Hematopoietic multipotent progenitor cell treated with erythropoietin and hydrocortisone succinate and interleukin-3 and kit ligand, for 4 days (in vitro differentiated cells): ENCODE measurements at regions not wholly inside any gene's neighbourhood (a gene's known extent, or its start where the extent isn't known, plus 50 kb on each side); places are given as distances from the start of the nearest gene placed in this dataset.
"Not testable (repeated sequence)": the region's sequence is repeated elsewhere in the genome, so short reads cannot be mapped to it uniquely, and the experiment has no call there.

Source experiments
- DNase-seq: peaks from one replicate; pipeline ENCODE4 v3.0.0-alpha.2; 2015

DNA sequence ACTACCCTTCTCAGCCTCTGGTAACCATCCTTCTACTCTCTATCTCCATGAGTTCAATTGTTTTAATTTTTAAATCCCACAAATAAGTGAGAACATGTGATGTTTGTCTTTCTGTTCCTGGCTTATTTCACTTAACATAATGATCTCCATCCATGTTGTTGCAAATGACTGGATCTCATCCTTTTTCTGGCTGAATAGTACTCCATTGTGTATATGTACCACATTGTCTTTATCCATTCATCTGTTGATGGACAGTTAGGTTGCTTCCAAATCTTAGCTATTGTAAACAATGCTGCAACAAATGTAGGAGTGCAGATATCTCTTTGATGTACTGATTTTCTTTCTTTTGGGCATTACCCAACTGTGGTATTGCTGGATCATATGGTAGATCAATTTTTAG is 103.0 kb downstream of the CARTPT start:
- not testable (repeated sequence) for DNase-seq

DNA sequence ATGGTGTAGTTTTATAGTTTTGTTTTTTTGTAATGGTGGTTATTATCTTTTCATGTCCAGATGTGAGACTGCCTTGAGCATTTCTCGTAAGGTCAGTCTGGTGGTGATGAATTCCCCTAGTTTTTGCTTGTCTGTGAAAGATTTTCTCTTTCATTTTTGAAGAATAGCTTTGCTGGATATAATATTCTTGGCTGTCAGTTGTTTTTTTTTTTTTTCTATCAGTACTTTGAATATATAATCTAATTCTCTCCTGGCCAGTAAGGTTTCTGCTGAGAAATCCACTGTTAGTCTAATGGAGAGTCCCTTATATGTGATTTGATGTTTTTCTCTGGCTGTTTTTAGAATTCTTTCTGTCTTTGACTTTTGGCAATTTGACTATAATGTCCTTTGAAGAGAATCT is 106.9 kb downstream of the CARTPT start:
- no peak for DNase-seq

DNA sequence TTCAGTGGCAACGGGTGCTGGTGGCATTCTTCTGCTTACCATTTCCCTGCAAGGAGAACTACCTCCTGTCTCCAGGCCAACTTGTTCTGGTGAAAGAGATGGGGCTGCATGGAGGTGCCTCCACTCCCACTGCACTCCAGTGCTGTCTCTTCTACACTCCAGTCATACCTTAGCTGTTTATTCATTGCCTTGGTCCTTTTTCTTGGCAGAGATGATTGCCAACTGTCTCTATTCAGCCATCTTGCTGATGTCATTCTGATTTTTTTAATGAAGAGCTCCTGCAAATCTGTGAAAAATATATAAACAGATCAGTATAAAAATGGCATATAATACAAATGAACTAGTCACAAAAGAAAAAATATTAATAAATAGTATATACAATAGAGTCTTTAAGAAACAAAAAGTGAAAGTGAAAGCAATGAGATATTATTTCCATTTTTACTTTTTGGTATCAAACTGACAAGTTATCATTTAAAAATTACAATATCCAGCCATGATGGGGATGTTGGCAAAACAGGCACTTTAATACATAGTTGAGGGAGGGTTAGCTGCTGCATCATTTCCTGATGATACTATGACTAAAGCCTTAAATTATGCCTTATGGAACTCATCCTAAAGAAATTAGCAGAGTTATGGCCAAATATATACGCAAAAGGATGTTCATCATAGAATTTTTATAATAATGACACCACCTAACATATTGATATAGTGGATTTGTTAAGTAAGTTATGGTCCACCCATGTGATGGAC is 109.4 kb downstream of the CARTPT start:
- DNase-seq: no peak

DNA sequence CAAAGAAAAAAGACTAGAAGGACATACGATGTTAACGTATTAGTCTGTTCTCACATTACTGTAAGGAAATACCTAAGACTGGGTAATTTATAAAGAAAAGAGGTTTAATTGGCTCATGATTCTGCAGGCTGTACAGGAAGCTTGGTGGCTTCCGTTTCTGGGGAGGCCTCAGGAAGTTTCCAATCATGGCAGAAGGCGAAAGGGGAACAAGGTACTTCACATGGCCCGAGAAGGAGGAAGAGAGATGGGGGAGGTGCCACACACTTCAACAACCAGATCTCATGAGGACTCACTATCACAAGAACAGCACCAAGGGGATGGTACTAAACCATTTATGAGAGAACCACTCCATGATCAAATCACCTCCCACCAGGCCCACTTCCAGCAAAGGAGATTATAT is 110.1 kb downstream of the CARTPT start:
- DNase-seq: peak; percentile 39

DNA sequence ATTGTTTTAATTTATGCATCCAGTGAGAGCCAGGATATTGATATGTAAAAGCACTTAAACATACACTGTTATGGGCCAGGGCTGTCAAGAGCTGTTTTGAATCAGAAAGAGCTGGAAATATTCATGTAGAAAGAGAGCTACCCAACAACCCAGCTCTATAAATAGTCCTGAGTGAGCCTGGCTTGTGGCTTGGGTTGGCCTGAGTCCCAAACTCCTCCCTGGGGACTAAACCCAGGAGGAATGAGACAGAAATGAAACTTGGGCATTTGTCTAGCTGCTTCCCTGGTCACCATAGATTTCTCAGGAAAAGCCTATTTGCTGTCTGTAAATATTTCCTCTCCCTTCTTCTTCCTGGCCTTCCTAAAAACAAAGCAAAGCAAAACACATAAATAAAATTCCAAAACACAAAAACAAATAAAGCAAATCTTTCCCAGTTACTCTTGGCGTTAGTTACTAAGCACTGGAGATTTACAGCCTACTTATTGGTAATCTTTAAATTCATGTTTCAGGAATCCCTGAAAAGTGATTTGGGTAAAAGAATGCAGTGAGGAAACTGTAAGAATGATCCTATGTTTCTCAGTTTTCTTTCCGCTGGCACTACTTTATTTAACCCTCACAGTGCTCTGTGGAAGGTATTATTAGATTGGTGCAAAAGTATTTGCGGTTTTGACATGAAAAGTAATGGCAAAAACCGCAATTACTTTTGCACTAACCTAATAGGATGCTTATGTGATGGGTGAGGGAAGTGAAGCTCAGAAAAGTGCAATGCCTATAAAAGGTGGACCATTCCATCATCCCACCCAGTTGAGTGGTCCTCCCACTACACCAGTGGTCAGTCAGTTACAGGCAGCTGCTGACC is 111.8 kb downstream of the CARTPT start:
- DNase-seq: peak; percentile 3

DNA sequence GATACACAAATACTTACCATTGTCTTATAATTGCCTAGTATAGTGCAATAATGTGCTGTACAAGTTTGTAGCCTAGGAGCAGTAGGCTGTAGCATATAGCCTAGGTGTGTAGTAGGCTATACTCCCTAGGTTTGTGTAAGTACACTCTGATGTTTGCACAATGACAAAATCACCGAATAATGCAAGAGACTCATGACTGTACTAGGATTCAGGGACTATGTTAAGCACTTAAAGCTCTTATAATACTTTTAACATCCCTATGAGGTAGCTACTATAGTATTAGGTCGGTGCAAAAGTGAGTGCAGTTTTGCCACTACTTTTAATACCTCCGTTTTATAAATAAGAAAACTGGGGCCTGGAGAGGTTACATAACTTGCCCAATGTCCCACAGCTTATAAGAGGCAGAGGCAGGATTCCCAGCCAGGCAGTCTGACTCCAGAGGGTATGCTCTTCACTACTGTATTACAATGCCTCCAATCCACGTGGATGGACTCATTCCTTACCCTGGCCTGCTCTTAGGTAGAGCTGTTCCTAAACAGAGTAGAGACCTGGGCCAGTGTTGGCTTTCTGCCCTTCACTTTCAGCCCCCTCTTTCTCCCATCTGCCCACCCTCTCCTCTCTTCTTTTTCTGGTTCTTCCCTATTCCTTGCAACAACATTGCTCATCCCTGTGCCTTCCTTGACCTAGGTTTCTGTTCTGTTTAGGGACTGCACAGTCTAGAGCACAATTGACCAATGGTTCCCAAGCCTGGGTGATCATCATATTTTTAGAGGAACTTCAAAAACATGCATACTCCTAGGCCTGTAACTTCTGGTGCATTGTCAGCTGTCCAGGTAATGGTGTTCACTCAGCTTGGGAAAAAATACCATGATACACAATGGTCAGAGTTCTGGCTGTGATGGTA is 114.0 kb downstream of the CARTPT start:
- DNase-seq: no peak

DNA sequence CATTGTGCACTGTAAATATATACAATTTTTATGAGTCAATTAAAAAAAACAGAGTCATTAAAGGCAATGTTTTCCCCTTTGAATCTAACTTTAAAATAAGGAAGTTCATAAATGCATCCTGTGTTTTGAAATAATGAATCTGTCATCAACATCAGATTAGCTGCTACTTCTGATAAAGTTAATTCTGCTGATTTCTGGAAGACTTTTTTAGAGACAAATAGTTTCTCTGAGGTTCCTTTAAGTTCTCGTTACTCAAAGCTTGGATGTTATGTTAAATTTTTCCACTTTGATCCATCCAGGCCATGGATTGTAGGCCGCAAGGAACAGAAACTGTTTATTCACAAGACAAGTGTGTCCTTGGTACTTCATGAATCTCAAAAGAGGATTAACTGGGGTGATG is 115.5 kb downstream of the CARTPT start:
- DNase-seq: peak; percentile 50

DNA sequence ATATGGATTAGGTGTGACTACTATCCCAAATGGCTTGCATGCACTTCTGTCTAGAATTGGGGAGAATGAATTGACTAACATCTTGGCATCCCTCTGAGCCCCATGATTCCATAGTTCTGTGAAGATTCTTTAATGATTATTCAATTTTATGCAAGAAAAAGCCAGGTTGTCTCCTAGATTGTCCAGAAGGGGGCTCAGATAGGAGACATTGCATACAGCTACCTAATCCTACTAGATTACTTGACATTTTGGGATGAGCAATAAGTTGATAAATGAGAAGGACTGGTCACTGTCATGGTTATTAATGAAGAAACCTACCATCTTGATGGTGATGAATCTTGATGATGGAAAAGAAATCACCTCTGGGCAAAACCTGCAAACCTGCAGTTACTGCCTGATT is 117.0 kb downstream of the CARTPT start:
- no peak for DNase-seq

DNA sequence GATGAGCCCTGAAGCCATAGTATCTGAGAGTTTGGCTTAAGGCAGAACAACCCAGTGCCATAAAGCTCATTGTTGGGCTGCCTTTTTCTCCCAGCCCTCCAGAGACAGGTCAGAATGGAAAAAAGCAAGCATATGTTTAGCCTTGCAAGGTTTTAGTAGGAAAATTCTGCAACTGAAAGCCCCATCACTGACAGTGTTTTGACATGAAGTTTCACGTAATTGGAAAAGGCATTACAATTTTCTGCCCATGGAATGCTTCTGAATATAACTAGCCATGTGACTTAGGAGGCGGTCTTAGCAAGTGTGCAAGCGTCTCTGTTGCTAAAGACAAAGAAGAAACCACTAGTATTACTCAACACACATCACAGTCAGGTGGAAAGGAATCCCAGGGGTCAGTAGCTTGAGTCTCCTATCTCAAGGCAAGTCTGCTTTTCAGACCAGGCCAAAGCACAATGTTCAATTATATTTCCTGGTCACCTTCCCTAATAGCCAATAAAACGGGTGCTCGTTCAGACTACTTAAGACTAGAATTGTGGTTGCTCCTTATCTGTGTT is 117.6 kb downstream of the CARTPT start:
- peak; percentile 36 for DNase-seq

DNA sequence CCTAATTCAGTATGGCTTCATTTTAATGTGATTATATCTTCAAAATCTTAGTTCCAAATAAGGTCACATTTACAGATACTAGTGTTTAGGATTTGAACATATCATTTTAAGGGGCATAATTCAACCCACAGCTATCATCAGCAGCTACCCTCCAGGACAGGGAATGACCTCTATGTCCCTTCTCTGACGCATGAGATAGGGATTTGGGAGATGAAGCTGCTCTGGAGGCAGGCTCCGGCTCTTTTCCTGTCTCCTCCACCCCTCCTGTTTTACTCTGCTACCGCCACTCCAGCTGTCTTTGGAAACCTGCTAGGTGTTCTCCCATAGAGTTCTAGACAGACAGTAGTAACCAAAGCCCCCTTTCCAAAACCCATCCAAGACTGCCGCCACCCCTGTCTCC is 119.2 kb downstream of the CARTPT start:
- DNase-seq: no peak

DNA sequence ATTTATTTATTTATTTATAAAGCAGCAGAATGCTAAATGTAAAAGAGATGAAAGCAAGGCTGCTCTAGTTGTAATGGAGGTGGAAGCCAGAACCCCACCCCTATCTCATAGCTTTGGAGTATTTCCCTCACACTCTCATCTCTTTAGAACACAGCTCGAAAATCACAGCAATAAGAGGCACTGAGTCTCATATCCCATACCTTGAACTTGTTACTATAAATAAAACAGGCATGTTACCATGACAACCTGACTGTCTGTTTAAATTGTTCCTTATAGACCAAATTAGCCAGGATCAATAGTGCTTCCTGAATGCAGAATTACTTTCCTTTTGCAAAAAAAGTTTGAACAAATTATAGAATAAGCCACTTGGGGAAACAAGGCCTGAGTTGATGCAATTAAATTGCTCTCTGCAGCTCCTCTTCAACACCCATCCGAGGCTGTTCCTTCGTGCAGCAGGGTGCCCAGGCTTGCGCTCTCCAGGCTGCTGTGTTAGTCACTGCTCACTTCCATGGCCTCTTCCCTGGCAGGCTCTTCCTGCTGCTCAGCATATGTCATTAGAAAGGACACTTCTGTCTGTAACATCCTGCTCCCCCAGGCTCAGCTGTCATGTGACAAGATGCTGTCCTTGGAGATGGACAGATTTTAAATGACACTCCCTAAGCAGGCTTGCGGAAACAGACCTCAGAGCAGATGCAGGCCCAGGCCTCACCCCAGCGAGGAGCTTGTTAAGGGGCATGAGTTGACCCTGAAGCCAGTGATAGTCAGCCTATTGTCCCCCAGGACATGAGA is 120.2 kb downstream of the CARTPT start:
- no peak for DNase-seq

DNA sequence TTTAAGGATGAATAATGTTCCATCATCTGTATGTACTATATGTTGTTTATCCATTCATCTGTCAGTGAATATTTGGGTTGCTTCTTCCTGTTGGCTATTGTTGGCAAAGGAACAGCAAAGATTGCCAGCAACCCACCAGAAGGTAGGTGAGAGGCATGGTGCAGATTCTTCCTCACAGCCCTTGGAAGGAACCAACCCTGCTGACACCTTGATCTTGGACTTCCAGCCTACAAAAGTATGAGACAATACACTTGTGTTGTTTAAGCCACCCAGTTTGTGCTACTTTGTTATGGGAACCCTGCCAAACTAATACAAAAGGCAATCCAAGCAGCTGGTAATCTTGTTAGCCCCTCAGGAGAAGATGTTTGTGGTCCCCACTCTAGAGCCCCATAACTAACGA is 122.0 kb downstream of the CARTPT start:
- DNase-seq: no peak

DNA sequence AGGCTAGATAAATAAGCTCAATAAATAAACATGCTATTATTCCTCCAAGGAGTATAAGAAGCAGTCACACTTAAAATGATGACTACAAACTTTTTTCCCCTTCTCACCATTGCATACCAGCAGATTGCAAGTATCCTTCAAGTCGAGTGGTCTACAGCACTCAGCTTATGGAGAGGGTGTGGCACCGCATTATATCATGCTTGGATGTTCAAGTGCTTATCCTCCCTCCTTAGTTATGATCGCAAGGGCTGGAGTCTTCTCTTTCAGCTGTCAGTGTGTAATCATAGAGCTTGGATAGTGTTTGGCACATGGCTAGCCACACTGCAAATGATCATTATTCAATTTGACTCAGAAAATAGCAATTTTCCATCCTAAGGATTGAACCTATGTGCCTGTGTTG is 124.0 kb downstream of the CARTPT start:
- DNase-seq: no peak

DNA sequence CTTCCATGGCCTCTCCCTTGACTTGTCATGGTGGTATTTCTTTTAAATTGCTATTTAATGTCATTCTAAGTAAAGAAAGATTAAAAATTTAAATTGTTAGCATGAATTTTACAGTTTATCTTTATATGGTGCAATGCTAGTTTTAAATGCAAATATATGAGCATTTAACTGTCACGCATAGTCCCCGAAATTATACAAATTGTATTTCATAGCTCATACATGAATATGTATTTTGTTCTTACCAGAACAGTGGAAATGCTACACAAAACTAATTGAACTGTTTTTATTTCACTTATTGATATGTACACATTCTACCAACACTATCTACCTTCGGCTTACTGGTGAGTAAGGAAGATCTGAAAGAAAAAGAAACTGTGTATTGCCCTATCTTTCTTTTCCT is 125.8 kb downstream of the CARTPT start:
- no peak for DNase-seq

DNA sequence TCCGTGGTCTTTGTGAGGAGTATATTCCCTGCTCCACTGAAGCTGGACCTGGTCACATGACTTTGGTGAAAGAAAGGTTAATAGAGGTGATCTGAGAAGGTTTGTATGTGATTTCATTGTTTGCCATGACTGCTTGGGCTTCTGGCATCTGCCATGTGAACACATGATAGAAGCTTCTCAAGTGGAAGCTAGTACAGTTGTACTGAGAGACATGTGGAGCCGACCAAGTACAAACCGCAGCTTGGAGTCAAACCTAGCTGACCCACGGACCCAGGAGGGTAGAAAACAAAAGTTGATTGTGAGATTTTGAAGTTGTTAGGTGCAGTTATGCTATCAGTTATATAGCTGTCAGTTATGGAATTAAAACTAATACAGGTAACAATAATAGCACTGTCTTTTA is 140.4 kb downstream of the CARTPT start:
- no peak for DNase-seq

DNA sequence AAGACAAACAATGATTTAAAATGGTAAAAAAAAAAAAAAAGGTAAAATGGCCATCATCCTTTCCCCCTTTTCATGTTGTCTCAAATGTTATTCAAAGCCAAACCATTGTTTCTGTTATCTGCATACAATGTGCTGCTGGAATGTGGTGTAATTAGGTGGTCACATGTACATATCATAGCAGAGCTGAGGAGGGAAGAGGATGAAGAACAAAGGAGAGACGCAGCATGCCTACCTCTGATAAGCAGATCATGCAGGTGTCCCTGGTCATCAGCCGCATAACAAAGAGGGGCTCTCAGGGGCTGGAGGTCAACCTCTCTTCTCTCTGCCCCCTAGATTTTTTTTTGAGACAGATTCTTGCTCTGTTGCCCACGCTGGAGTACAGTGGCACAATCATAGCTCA is 141.0 kb downstream of the CARTPT start:
- no peak for DNase-seq

DNA sequence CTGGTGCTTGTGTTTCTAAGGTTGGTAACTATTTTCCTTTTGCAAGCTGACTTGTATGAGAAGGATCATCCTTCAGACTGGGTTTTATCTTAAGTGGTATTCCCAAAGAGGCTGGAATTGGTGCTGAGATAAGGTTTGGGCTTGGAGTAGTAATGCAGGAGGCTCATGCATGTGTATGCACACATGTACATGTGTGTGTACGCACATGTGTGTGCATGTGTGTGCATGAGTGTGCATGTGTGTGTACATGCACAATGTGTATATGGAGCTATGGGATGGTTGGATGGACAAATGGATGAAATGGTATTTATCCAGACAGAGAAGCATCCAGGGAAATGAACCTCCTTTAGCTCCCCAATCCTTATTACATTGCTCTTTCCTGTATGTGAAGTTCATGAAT is 142.6 kb downstream of the CARTPT start:
- DNase-seq: no peak

DNA sequence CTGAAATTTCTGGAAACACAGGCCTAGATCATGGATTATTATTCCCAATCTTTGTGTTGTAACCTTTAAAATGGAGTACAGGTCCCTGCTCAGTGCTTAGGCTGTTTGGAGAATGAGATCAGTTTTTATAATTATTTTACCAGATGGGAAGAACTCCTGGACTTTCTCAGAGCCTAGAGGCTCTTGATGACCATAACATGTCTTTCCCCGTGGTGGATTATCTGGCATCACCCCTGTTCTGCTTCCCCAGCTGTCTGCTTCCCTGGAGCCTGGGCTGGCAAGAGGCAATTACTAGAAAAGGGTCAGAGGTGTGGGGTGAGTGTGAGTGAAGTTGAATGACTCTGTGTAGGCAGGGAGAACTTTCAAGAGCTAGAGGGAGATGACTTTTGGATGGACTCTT is 143.0 kb downstream of the CARTPT start:
- DNase-seq: no peak

DNA sequence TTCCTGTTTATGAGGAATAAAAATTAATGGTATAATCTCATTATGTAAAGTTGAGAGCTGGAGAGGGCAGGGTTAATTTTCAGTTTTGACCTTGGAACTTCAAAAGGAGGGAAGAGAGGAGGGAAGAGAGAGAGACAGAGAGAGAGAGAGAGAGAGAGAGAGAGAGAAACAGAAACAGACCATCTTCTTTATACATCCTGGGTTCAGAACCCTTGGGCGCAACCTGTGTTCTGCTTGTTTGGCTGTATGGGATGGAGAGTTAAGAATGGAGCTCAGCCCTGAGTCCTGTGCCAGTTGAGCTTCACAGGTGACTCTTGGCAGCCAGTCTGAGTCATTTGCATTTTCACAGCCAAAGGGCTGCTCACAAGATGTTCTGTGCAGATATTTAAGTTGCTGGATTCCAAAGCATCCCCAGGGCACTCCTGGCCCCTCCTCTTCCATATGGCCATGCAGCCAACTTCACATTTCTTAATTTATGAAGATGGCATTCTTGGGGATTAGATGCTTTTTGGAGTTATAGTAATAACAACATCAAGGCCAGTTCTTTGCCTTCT is 143.5 kb downstream of the CARTPT start:
- no peak for DNase-seq

DNA sequence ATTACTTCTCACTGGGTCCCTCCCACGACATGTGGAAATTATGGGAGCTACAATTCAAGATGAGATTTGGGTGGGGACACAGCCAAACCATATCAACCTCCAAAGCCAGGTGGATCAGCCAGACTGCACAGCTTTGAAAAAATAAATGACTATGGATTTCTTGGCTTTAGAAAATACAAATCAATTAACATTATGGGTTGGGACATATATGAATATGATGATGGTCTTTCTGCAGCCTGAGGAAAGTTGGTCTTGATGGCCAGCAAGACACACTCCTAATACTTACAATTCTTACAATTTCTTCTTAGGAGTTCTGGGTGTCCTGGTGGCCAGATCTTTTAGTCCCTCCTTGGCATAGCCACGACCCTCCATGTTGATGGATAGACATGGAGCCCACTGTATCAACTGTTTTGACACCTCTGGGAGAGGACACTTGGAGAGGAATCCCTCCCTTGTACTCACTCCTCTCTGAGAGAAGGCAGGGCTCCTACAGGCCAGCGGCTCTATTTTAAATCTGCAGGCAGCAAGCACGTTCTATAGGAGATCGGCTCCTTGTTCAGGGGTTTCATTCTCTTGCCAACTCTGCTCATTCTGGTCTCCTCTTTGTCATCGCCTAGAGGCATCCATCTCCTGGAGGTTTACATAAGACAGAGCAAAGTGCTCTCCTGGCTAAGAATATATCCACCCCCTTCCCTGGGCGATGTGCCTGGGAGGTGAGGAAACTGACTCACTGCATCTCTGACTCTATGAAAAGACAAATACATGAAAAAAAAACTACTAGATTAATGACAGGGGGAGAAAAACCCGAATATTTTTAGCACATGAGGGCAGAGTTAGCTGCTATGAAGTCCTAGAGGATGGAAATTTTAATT is 145.9 kb downstream of the CARTPT start:
- DNase-seq: no peak
